ENCODE measurements at regions not wholly inside any gene's neighbourhood (a gene's known extent, or its start where the extent isn't known, plus 50 kb on each side); places are given as distances from the start of the nearest gene placed in this dataset.
"Not testable (repeated sequence)": the region's sequence is repeated elsewhere in the genome, so short reads cannot be mapped to it uniquely, and the experiment has no call there.

GRCh38 chr17:22518185-22518584, 825.9 kb downstream of the KCNJ18 start:
- intact Hi-C loops (cut with DNase I), result loop anchor here (10.0 kb wide), 1 partner anchor 63 kb away; no protein-coding TSS in a partner anchor
- H3K36me3 ChIP-seq, result no peaks in the 10 kb centered on the region
- H3K4me3 ChIP-seq, result no peak overlapping the region
- H3K27ac ChIP-seq, result no peak overlapping the region
- no peaks in the 10 kb centered on the region for H3K27me3 ChIP-seq
- no peak for DNase-seq (ENCODE audit: extremely low spot score in 2 of 2)
- H3K9me3 ChIP-seq, result no peaks in the 10 kb centered on the region
- TF ChIP-seq POLR2AphosphoS5 (IDR thresholded peaks at IDR 0.05; ENCODE audit: insufficient read depth in 1 of 2, low read depth in 1 of 2) (no peak), CTCF (IDR thresholded peaks at IDR 0.05) (no peak), POLR2A (IDR thresholded peaks at IDR 0.05) (no peak)
- H3K4me1 ChIP-seq, result no peaks in the 10 kb centered on the region

- intact Hi-C loops (cut with DNase I); H3K9me3 ChIP-seq; H3K4me1 ChIP-seq; H3K4me3 ChIP-seq; H3K27ac ChIP-seq; DNase-seq (ENCODE audit: extremely low spot score in 2 of 2); H3K27me3 ChIP-seq; H3K36me3 ChIP-seq: not testable (repeated sequence)
These were observed 856.5 kb downstream of the KCNJ18 start for GRCh38 chr17:22548873-22549272.

- H3K27me3 ChIP-seq; H3K27ac ChIP-seq; H3K9me3 ChIP-seq; H3K4me1 ChIP-seq; intact Hi-C loops (cut with DNase I); DNase-seq (ENCODE audit: extremely low spot score in 2 of 2); H3K36me3 ChIP-seq; H3K4me3 ChIP-seq: not testable (repeated sequence)
These were observed 859.5 kb downstream of the KCNJ18 start for GRCh38 chr17:22551695-22552415.

GRCh38 chr17:22569459-22570143, 877.3 kb downstream of the KCNJ18 start:
- no peaks in the 10 kb centered on the region for H3K36me3 ChIP-seq
- no peaks in the 10 kb centered on the region for H3K27me3 ChIP-seq
- no peak overlapping the region for H3K4me3 ChIP-seq
- no peak for DNase-seq (ENCODE audit: extremely low spot score in 2 of 2)
- no peak overlapping the region for H3K27ac ChIP-seq
- H3K4me1 ChIP-seq, result no peaks in the 10 kb centered on the region
- intact Hi-C loops (cut with DNase I), result no loop called here
- no peaks in the 10 kb centered on the region for H3K9me3 ChIP-seq
- TF ChIP-seq POLR2AphosphoS5 (IDR thresholded peaks at IDR 0.05; ENCODE audit: insufficient read depth in 1 of 2, low read depth in 1 of 2) (no peak), POLR2A (IDR thresholded peaks at IDR 0.05) (no peak), CTCF (IDR thresholded peaks at IDR 0.05) (no peak)

GRCh38 chr17:22570144-22570845, 878.0 kb downstream of the KCNJ18 start:
- H3K4me1 ChIP-seq, result no peaks in the 10 kb centered on the region
- DNase-seq (ENCODE audit: extremely low spot score in 2 of 2), result no peak
- H3K36me3 ChIP-seq, result no peaks in the 10 kb centered on the region
- H3K27me3 ChIP-seq, result no peaks in the 10 kb centered on the region
- no peak for TF ChIP-seq CTCF (IDR thresholded peaks at IDR 0.05)
- no peak for TF ChIP-seq POLR2AphosphoS5 (IDR thresholded peaks at IDR 0.05; ENCODE audit: insufficient read depth in 1 of 2, low read depth in 1 of 2)
- TF ChIP-seq POLR2A (IDR thresholded peaks at IDR 0.05), result no peak
- H3K27ac ChIP-seq, result no peak overlapping the region
- no peak overlapping the region for H3K4me3 ChIP-seq
- no peaks in the 10 kb centered on the region for H3K9me3 ChIP-seq
- intact Hi-C loops (cut with DNase I), result no loop called here

GRCh38 chr17:22599322-22599721, 907.0 kb downstream of the KCNJ18 start:
- no peaks in the 10 kb centered on the region for H3K27me3 ChIP-seq
- TF ChIP-seq POLR2AphosphoS5 (IDR thresholded peaks at IDR 0.05; ENCODE audit: insufficient read depth in 1 of 2, low read depth in 1 of 2), result no peak
- no peak for TF ChIP-seq POLR2A (IDR thresholded peaks at IDR 0.05)
- no peak for TF ChIP-seq CTCF (IDR thresholded peaks at IDR 0.05)
- no peak overlapping the region for H3K27ac ChIP-seq
- DNase-seq (ENCODE audit: extremely low spot score in 2 of 2), result no peak
- no peak overlapping the region for H3K4me3 ChIP-seq
- no peaks in the 10 kb centered on the region for H3K9me3 ChIP-seq
- no peaks in the 10 kb centered on the region for H3K4me1 ChIP-seq
- H3K36me3 ChIP-seq, result no peaks in the 10 kb centered on the region
- intact Hi-C loops (cut with DNase I), result no loop called here

Measured in vagina (tissue), 2 donors.